Body of pancreas (tissue), 4 donors: ENCODE measurements at regions not wholly inside any gene's neighbourhood (a gene's known extent, or its start where the extent isn't known, plus 50 kb on each side); places are given as distances from the start of the nearest gene placed in this dataset.

Experiments used
- ATAC-seq: fragments of 150-250 bp; one replicate; pipeline ENCODE4 v1.9.1; 2016
- DNase-seq, 4 donors: peaks; one replicate each; pipeline ENCODE4 v3.0.0-alpha.2; 2019
- H3K27ac ChIP-seq, 4 donors: fragments of 200-600 bp; sonication (generic); 1 replicate in 3 of 4; 2 replicates in 1 of 4; pipeline versions ENCODE4 v1.5.1 to v1.6.1; 2016 to 2019; ENCODE audit warnings: mild to moderate bottlenecking in 1 of 4, mixed read lengths in 1 of 4, moderate library complexity in 1 of 4
- H3K27me3 ChIP-seq, 2 donors: fragments of 200-600 bp; sonication (generic); one replicate each; pipeline ENCODE4 v1.6.0; 2016; ENCODE audit warnings: mild to moderate bottlenecking in 1 of 2
- H3K36me3 ChIP-seq, 2 donors: fragments of 200-600 bp; sonication (generic); replicated peaks in 1 of 2; 2 replicates each; pipeline ENCODE4 v1.5.1; 2016; ENCODE audit warnings: low read depth in 2 of 2; ENCODE audit not compliant: insufficient read depth in 1 of 2
- H3K4me1 ChIP-seq: fragments of 200-600 bp; sonication (generic); one replicate; pipeline ENCODE4 v1.6.0; 2016
- H3K4me3 ChIP-seq, 2 donors: fragments of 200-600 bp; sonication (generic); 1 replicate in 1 of 2; 2 replicates in 1 of 2; pipeline ENCODE4 v1.5.1; 2016 to 2019
- H3K9me3 ChIP-seq, 3 donors: fragments of 200-600 bp; sonication (generic); 1 replicate in 2 of 3; 2 replicates in 1 of 3; pipeline ENCODE4 v1.5.1; 2016
- CTCF ChIP-seq, 7 experiments: fragments of 450-650 bp in 4 of 7; fragments of 200-600 bp in 3 of 7; sonication (generic) in 3 of 7; IDR thresholded peaks; one replicate each; pipeline ENCODE4 v1.5.1; 2016 to 2019; ENCODE audit warnings: antibody characterized with exemption in 7 of 7
- POLR2A ChIP-seq, 3 donors: fragments of 450-650 bp; IDR thresholded peaks; one replicate each; pipeline ENCODE4 v1.6.1; 2016; ENCODE audit warnings: antibody characterized with exemption in 3 of 3, mild to moderate bottlenecking in 2 of 3
- WGBS, 2 donors: methylation state at CpG; one replicate each; pipeline ENCODE4 v1.1.5; 2017; 5-methylcytosine and 5-hydroxymethylcytosine counted together
- intact Hi-C: fragments of 100-400 bp; cut with DNase I; formaldehyde crosslinking; loops from one replicate; pipeline ENCODE4 v1.15.1; 2023

- ATAC-seq (no peak), DNase-seq (peak in 1 of 4 donors; percentile 22)
- Histone ChIP-seq H3K9me3 (no peaks in the 10 kb centered on the region), H3K4me1 (peaks cover 5% of the 10 kb centered on the region), H3K4me3 (no peak overlapping the region), H3K27ac (no peak overlapping the region), H3K27me3 (no peaks in the 10 kb centered on the region), H3K36me3 (no peaks in the 10 kb centered on the region)
- no peak for TF ChIP-seq POLR2A (IDR thresholded peaks at IDR 0.05)
- no peak for TF ChIP-seq CTCF (IDR thresholded peaks at IDR 0.05)
- 67 to 90% methylated on average over 1 of the region's 1 CpG for WGBS, 2 donors
- intact Hi-C loops: no loop called here
Observed at GRCh38 chr3:102205647-102206046, 229.2 kb upstream of the ZPLD1 start.

- ATAC-seq: peak; percentile 59
- H3K36me3 ChIP-seq: no peaks in the 10 kb centered on the region
- intact Hi-C loops: no loop called here
- no peaks in the 10 kb centered on the region for H3K9me3 ChIP-seq
- H3K27me3 ChIP-seq: no peaks in the 10 kb centered on the region
- DNase-seq: peak; percentile 43 to 69 (median 62)
- TF ChIP-seq CTCF (IDR thresholded peaks at IDR 0.05) (no peak), POLR2A (IDR thresholded peaks at IDR 0.05) (no peak)
- H3K4me1 ChIP-seq: peaks cover 5% of the 10 kb centered on the region
- H3K4me3 ChIP-seq: no peak overlapping the region
- WGBS, 2 donors: 36 to 39% methylated on average over 4 of the region's 4 CpGs
- no peak overlapping the region for H3K27ac ChIP-seq
Observed at GRCh38 chr3:102206511-102207031, 228.2 kb upstream of the ZPLD1 start.

GRCh38 chr3:102207151-102207571 is 227.7 kb upstream of the ZPLD1 start:
- no peak for DNase-seq
- intact Hi-C loops: no loop called here
- Histone ChIP-seq H3K27ac (no peak overlapping the region), H3K27me3 (no peaks in the 10 kb centered on the region), H3K9me3 (no peaks in the 10 kb centered on the region), H3K36me3 (no peaks in the 10 kb centered on the region), H3K4me3 (no peak overlapping the region), H3K4me1 (peaks cover 5% of the 10 kb centered on the region)
- WGBS, 2 donors: 95 to 98% methylated on average over 3 of the region's 3 CpGs
- TF ChIP-seq POLR2A (IDR thresholded peaks at IDR 0.05) (no peak), CTCF (IDR thresholded peaks at IDR 0.05) (no peak)
- ATAC-seq: no peak

- intact Hi-C loops: no loop called here
Observed at GRCh38 chr3:102215166-102215565, 219.6 kb upstream of the ZPLD1 start.

More at GRCh38 chr3:102215166-102215565, 219.6 kb upstream of the ZPLD1 start:
- ATAC-seq (no peak), DNase-seq (no peak)
- no peaks in the 10 kb centered on the region for H3K36me3 ChIP-seq
- WGBS, 2 donors: 92 to 95% methylated on average over 2 of the region's 2 CpGs
- H3K4me1 ChIP-seq: no peaks in the 10 kb centered on the region
- no peaks in the 10 kb centered on the region for H3K27me3 ChIP-seq
- TF ChIP-seq POLR2A (IDR thresholded peaks at IDR 0.05): no peak
- TF ChIP-seq CTCF (IDR thresholded peaks at IDR 0.05): no peak
- no peaks in the 10 kb centered on the region for H3K9me3 ChIP-seq
- no peak overlapping the region for H3K4me3 ChIP-seq
- no peak overlapping the region for H3K27ac ChIP-seq
